Epithelial cell of proximal tubule (primary cell): ENCODE measurements at regions not wholly inside any gene's neighbourhood (a gene's known extent, or its start where the extent isn't known, plus 50 kb on each side); places are given as distances from the start of the nearest gene placed in this dataset.

Source experiments
- DNase-seq: peaks from one replicate; pipeline ENCODE4 v3.0.0-alpha.2; 2011; ENCODE audit warnings: low read depth
- H3K4me3 ChIP-seq: 2 replicates; pipeline ENCODE4 v1.5.1; 2011; ENCODE audit warnings: low read depth, mild to moderate bottlenecking, low read length
- CTCF ChIP-seq: conservative IDR thresholded peaks from 2 replicates; pipeline ENCODE4 v1.5.1; 2012; ENCODE audit warnings: low read depth, mild to moderate bottlenecking, low read length

- H3K4me3 ChIP-seq, result no peak overlapping the region
- no peak for DNase-seq
- no peak for TF ChIP-seq CTCF
These were observed 81.5 kb downstream of the SLIT2 start for GRCh38 chr4:20333141-20333715.

DNA sequence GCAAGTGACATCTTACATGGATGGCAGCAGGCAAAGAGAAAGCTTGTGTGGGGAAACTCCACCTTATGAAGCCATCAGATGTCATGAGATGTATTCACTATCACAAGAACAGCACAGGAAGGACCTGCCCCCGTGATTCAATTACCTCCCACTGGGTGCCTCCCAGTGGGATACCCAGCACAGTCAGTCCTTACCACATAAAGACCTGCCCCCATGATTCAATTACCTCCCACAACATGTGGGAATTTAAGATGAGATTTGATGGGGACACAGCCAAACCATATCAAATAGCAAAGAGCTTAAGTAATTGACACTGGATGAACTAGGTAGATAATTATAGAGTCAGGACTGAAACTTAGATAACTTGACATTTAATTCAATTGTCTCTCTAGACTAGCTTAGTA, 85.6 kb downstream of the SLIT2 start:
- DNase-seq, result no peak
- no peak for TF ChIP-seq CTCF
- no peak overlapping the region for H3K4me3 ChIP-seq

DNA sequence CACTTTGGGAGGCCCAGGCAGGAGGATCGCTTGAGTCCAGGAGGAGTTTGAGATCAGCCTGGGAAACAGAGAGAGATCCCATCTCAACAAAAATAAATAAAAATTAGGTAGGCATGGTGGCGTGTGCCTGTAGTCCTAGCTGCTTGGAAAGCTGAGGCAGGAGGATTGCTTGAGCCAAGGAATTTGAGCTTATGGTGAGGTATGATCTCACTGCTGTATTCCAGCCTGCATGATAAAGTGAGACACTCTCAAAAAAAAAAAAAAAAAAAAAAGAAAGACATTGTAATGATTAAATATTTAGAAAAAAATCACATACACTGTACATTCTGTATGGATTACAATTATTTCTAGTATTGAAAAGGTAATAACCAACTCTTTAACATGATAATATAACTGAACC, 87.1 kb downstream of the SLIT2 start:
- no peak for DNase-seq
- TF ChIP-seq CTCF, result no peak
- H3K4me3 ChIP-seq, result no peak overlapping the region

DNA sequence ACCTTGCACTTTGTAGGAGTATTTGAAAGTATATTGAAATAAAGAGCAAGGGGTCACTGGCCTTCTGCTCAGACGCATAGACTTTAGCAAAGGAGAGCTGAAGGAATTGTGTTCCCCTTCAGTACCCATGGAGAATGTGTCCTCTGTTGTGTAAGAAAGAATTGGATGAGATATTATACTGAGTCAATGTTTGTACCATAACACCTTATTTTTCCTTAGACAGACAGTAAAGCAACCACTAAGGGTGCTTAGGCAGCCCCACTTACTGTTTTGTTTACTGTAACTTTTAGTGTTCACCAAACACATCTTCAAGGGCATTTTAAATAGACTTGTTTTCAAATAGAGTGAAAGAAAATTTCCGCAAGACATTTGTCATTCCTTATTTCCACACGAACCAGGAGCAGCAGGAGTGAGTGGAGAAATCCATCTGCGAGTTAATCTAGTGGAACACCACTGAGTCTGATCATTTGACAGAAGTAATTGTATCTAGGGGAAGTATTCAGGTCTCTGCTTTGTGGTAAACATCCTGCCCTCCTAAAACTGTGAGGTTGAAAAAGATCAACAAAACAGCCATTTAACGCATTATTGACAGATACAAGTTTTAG, 89.5 kb downstream of the SLIT2 start:
- TF ChIP-seq CTCF, result no peak
- peak overlapping the region; percentile 27 for H3K4me3 ChIP-seq
- DNase-seq, result peak; percentile 83

DNA sequence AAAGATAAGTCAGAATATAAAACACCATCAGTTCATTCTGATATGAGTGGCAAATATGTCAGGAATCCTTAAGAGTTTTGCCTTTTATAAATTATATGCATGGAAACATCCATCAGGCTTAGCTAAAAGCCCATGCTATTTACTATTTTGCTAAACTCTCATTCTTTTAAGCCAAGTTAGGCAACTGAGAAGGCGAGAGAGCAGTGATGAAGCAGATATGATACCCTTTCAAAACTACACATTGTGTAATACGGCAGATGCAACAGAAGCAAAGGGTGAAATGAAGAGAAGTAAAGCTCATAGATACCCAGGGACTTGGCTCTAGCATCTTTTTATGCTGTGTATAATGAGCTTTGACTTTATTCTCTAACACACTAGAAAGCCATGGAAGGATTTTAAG, 95.8 kb downstream of the SLIT2 start:
- no peak for TF ChIP-seq CTCF
- DNase-seq, result no peak
- H3K4me3 ChIP-seq, result no peak overlapping the region

- TF ChIP-seq CTCF, result no peak
- no peak overlapping the region for H3K4me3 ChIP-seq
- no peak for DNase-seq
These were observed 96.7 kb downstream of the SLIT2 start for GRCh38 chr4:20348411-20348810.
